DMS53 treated with DMSO at 0.1 percent for 48 hours (cell line): ENCODE measurements at regions not wholly inside any gene's neighbourhood (a gene's known extent, or its start where the extent isn't known, plus 50 kb on each side); places are given as distances from the start of the nearest gene placed in this dataset.
A peak's percentile ranks its signal among the peaks of the same experiment; 100 is the strongest.
"Not testable (repeated sequence)": the region's sequence is repeated elsewhere in the genome, so short reads cannot be mapped to it uniquely, and the experiment has no call there.

ENCODE experiments used
- DNase-seq: peaks from one replicate; lab custom pipeline; 2025; ENCODE audit not compliant: unreplicated experiment; lab: John Stamatoyannopoulos, UW

GRCh38 chr2:55772109-55772980 is 78.7 kb upstream of the PNPT1 start:
- DNase-seq: no peak

- DNase-seq: peak; percentile 63
Measured at GRCh38 chr2:55771612-55772011, 78.0 kb upstream of the PNPT1 start.

GRCh38 chr2:55768991-55769390 is 75.3 kb upstream of the PNPT1 start:
- DNase-seq: no peak

GRCh38 chr2:55766947-55767346 is 73.3 kb upstream of the PNPT1 start:
- no peak for DNase-seq

- not testable (repeated sequence) for DNase-seq
Measured at GRCh38 chr2:55765708-55766107, 72.1 kb upstream of the PNPT1 start.

GRCh38 chr2:55763721-55764120 is 70.1 kb upstream of the PNPT1 start:
- DNase-seq: no peak

GRCh38 chr2:55761526-55761925 is 67.9 kb upstream of the PNPT1 start:
- no peak for DNase-seq

- DNase-seq: no peak
Measured at GRCh38 chr2:55761024-55761423, 67.4 kb upstream of the PNPT1 start.

- no peak for DNase-seq
Measured at GRCh38 chr2:55760125-55760524, 66.5 kb upstream of the PNPT1 start.

- DNase-seq: no peak
Measured at GRCh38 chr2:55759271-55759921, 65.8 kb upstream of the PNPT1 start.

- no peak for DNase-seq
Measured at GRCh38 chr2:55751966-55752365, 58.3 kb upstream of the PNPT1 start.

GRCh38 chr2:55743583-55743982 is 49.9 kb upstream of the PNPT1 start:
- DNase-seq: no peak
